ENCODE measurements at regions not wholly inside any gene's neighbourhood (a gene's known extent, or its start where the extent isn't known, plus 50 kb on each side); places are given as distances from the start of the nearest gene placed in this dataset.

GRCh38 chr10:61188691-61189090 lies 244.7 kb upstream of the RHOBTB1 start:
- peak; percentile 30 for DNase-seq (ENCODE audit: low spot score)

DNA sequence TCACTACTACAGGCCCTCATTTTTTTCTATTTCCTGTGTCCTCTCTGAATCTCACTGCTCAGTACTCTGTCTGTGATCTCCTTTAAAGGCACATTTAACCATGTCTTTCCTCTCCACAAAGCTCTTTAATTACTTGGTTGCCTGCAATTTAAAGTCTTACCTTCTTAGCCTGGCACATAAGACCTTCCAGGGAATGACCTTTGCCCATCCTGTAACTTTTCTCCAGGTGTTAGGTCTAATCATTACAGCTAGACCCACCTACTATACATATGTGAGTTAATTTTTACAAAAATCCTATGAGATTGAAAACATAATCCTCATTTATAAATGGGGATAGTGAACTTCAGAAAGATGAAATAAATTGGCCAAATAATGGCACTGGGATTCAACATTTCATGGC lies 244.1 kb upstream of the RHOBTB1 start:
- DNase-seq (ENCODE audit: low spot score): no peak

- no peak for DNase-seq (ENCODE audit: low spot score)
Observed at GRCh38 chr10:61187601-61188000, 243.6 kb upstream of the RHOBTB1 start.

GRCh38 chr10:61186408-61186807 lies 242.4 kb upstream of the RHOBTB1 start:
- no peak for DNase-seq (ENCODE audit: low spot score)

DNA sequence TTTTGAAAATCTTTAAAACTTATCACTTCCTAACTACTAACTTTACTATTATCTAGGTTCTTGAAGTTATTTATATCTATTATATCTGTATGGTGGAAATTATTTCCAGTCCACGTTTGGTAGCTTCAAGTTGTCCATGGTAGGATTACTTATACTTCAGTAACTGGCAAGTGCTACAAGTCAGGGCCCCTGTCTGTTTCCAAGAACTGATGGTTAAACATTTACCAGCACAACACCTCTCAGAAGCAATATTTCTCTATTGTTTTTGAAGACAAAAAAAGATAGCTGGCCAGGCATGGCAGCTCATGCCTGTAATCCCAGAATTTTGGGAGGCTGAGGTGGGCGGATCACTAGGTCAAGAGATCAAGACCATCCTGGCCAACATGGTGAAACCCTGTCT lies 240.4 kb upstream of the RHOBTB1 start:
- DNase-seq (ENCODE audit: low spot score): no peak

GRCh38 chr10:61183967-61184366 lies 240.0 kb upstream of the RHOBTB1 start:
- DNase-seq (ENCODE audit: low spot score): no peak

GRCh38 chr10:61181832-61182231 lies 237.8 kb upstream of the RHOBTB1 start:
- no peak for DNase-seq (ENCODE audit: low spot score)

DNA sequence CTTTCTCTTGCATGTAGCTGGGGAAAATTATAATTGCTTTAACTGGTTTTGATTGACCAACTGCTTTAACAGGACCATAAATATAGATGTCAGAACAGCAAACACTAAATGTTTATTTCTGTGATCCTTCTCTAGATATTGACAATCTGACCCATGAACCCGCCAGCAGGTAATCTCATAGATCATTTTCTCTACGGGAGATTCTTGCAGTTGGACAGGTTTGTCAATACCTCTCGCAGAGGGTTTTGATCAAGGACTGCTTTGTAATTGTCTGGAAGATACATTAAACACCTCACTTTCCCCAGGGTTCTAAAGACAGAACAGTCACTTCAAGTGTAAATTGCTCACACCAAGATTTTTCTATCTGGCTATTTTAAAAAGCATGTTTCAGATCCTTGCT lies 235.8 kb upstream of the RHOBTB1 start:
- no peak for DNase-seq (ENCODE audit: low spot score)

DNA sequence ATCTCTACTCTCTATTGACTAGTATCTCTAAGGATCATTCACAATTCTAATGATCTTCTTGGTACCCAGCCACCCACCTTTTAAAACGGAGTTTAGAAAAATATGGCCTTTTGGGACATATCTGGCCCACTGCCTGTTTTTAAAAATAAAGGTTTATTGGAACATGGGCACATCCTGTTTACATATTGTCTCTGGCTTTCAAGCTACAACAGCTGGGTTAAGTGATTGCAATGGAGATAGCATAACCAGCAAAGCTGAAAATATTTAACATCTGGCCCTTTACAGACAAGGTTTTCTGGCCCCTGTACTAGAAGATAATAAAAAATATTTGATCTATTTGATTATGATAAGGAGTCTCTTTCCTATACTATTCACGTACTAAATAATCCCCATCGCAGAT lies 232.4 kb upstream of the RHOBTB1 start:
- no peak for DNase-seq (ENCODE audit: low spot score)

GRCh38 chr10:61175316-61175715 lies 231.3 kb upstream of the RHOBTB1 start:
- no peak for DNase-seq (ENCODE audit: low spot score)

GRCh38 chr10:61173450-61173849 lies 229.5 kb upstream of the RHOBTB1 start:
- no peak for DNase-seq (ENCODE audit: low spot score)

DNA sequence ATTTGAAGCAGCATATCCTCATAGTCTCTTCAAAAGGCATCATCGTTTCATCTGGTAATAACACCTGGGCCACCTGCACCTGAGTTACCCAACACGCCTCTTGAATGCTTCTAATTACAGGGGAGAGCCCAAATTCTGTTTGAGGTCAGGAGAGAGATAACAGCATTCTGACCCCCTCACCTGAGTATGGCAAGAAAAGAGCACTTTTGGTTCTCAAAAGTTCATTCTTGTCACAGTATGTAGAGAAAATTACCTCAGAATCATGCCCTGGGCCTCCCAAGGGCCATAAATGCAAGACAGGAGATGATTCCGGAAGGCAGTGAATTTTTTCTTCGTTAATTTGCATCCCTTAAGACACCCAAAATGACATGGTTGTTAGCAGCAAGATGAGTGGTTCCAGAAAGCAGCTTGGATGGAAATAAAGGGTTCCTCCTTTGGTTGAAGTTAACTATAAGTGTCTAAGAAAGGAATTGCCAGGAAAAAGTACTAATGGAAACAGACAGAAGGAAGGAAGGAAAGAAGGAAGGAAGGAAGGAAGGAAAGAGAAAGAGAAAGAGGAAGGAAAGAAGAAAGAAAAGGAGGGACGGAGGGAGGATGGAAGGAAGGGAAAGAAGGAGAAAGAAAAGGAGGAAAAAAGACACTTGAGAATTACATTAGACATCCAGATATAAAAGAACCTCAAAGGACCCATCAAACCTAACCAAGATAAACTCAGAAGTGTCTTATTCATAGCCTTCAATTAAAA lies 228.4 kb upstream of the RHOBTB1 start:
- no peak for DNase-seq (ENCODE audit: low spot score)

GRCh38 chr10:61170594-61170993 lies 226.6 kb upstream of the RHOBTB1 start:
- no peak for DNase-seq (ENCODE audit: low spot score)

GRCh38 chr10:61169294-61169693 lies 225.3 kb upstream of the RHOBTB1 start:
- no peak for DNase-seq (ENCODE audit: low spot score)

DNA sequence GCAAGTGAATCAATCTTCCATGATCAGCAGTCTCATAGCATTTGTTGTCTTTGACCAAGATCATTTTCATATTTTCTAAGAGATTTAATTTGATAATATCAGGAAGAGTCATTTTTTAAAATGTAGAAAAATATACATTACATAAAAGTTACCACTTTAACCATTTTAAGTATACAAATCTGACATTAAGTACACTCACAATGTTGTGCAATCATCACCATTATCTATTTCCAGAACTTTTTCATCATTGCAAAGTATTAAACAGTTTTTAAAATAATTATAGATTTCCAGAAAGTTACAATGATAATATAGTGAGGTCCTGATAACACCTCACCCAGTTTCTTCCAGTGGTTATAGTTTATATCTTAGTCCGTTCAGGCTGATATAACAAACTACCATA lies 222.5 kb upstream of the RHOBTB1 start:
- DNase-seq (ENCODE audit: low spot score): no peak

DNA sequence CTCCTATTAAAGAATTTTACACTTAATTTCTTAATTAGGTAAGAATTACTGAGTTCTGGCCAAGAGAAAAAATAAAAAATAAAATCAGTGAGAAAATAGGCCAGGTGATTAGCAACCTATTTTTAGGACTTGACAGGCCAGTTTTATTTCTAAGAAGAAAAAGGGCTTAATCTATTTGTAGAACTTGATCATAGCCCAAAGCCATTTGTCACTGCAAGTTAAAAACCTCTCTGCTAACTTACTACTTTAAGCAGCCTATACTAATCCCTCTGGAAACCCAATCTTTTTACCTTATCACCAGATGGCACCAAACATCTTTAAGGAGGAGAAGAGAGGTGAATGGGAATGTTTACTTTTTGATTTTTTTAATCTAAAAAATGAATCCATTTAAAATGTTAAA lies 222.1 kb upstream of the RHOBTB1 start:
- no peak for DNase-seq (ENCODE audit: low spot score)

- no peak for DNase-seq (ENCODE audit: low spot score)
Observed at GRCh38 chr10:61164458-61165160, 220.6 kb upstream of the RHOBTB1 start.

DNA sequence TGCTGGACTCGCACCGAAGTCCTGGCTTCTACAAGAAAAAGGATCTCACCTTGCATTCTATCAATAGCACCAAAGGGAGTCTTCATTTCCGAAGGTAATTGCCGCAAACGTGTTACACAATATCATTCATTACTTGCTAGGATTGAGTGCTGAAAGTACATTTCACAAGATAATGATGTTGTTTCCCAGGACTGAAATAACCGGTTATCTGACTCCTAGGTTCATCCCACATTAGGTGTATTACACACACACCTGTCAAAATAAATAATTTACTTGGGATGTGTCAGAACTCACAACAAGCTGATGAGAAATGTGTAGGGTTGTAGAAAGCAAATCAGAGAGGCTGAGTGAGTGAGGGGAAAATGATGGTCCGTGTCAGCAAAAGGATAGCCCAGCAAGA lies 219.4 kb upstream of the RHOBTB1 start:
- no peak for DNase-seq (ENCODE audit: low spot score)

DNA sequence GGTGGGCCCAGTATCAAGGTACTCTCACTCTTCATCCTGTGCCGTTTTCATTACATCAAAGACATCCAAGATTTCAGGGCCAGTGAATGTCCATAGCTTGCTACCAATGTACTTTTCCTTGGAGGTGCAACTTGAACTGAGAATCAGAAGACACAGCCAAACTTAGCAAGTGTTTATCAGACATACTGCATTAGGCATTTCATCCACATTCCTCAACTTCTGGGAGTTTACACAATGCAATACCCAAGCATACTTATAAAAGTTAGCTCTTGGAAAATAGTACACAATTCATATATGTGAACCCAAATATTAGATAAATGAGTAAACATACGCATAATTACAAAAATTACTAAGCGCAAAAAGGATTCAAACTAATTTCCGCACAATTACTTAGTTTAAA lies 216.3 kb upstream of the RHOBTB1 start:
- no peak for DNase-seq (ENCODE audit: low spot score)

DNA sequence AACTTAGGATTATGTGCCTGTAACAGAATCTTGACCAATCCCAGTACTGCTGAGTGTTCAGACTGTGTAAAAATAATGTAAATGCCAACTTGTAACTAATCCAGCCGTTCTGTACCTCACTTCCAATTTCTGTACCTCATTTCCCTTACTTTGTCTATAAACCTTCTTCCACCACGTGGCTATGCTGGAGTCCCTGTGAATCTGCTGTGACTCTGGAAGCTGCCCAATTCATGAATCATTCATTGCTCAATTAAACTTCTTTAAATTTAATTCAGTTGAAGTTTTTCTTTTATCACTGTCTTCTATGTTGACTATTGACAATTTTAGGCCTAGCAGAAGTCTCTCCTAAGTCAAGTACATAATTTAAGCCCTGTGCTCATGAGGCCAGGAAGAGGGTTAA lies 215.3 kb upstream of the RHOBTB1 start:
- peak; percentile 8 for DNase-seq (ENCODE audit: low spot score)

DNA sequence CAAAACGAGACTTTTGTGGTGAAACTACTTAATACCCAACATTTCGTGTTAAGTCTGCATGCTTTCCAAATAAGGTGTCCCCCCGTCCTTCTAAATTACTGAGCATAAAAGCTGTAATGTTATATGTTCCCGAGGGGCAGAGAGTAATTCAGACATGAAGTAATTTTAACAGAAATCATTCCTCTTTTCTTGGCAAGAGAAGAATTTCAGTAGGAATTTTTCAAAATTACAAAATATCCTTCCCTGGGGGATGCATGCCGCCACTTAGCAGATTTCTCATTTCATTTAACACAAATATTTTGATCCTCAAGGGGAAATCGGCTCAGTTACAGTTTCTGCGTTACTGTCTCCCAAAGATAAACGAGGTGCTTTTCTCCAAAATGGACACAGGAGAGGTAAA lies 213.2 kb upstream of the RHOBTB1 start:
- no peak for DNase-seq (ENCODE audit: low spot score)

DNA sequence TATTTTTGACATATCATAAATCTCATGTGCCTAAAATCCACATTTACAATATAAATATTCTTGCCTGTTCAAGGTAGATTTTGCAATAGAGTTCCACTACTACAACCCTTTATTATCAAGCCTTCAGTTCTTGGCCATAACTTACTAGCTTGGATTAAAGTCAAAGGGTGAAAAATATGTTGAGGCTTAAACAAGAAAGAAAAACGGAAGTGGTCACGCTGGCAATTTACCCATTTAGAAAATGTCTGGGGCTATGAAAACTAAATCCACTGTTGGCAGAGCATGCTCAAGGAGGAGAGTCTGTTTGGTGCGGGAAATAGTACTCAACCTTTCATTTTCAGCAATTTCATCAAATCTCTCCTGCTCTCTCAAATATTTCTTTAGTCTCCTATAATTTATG lies 209.8 kb upstream of the RHOBTB1 start:
- DNase-seq (ENCODE audit: low spot score): no peak

- no peak for DNase-seq (ENCODE audit: low spot score)
Observed at GRCh38 chr10:61151059-61151458, 207.1 kb upstream of the RHOBTB1 start.

DNA sequence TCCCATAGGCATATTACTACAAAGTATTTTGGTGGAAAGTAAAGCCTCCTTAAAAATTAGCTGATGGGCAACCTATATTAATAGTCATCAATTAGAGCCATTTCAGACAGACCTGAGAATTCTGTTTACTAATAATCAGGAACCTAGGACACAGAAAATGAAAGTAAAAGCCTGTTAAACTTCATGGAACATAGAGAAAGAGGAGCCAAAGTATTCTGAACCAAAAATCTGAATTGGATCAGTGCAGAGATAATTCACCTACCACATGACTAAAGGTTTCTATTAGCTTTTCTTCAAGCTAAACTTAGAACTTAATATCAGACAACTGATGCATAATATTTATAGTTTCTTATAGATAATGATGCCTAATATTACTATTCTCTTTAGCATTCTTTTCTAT lies 204.5 kb upstream of the RHOBTB1 start:
- no peak for DNase-seq (ENCODE audit: low spot score)
